Ishikawa (cell line): ENCODE measurements at regions not wholly inside any gene's neighbourhood (a gene's known extent, or its start where the extent isn't known, plus 50 kb on each side); places are given as distances from the start of the nearest gene placed in this dataset.

ENCODE experiments used
- CREB1 ChIP-seq: IDR thresholded peaks from 2 replicates; pipeline ENCODE4 v1.6.1; 2012; ENCODE audit warnings: low read depth
- TF ChIP-seq, protein P1 (sequence below): IDR thresholded peaks from 2 replicates; pipeline ENCODE4 v1.6.1; 2012

DNA sequence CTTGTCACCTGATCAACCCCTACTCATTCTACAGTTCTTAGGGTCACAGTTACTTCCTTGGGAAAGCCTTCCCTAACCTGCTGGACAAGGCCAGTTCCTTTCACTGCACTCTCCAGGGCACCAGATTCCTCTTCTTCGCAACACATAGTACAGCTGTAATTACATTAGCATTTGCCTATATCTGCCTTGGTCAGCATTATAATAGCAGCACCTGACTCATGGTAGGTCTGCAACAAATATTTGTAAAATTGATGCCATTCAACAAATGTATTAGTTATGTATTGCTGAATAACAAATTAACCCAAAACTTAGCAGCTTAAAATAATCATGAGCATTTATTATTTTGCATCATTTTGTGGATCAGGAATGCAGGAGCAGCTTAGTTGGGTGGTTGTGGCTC, 193.0 kb downstream of the IRX5 start:
- TF ChIP-seq, protein P1, sequence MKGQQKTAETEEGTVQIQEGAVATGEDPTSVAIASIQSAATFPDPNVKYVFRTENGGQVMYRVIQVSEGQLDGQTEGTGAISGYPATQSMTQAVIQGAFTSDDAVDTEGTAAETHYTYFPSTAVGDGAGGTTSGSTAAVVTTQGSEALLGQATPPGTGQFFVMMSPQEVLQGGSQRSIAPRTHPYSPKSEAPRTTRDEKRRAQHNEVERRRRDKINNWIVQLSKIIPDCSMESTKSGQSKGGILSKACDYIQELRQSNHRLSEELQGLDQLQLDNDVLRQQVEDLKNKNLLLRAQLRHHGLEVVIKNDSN = no peak
- TF ChIP-seq CREB1 = no peak
